Islet of Langerhans (tissue), 1 donor: ENCODE measurements at regions not wholly inside any gene's neighbourhood (a gene's known extent, or its start where the extent isn't known, plus 50 kb on each side); places are given as distances from the start of the nearest gene placed in this dataset.
"Not testable (repeated sequence)": the region's sequence is repeated elsewhere in the genome, so short reads cannot be mapped to it uniquely, and the experiment has no call there.

Source experiments
- FAIRE-seq: peaks from one replicate; lab custom pipeline; 2011; peaks lifted over from hg19 to GRCh38; lab: Jason Lieb, UNC

DNA sequence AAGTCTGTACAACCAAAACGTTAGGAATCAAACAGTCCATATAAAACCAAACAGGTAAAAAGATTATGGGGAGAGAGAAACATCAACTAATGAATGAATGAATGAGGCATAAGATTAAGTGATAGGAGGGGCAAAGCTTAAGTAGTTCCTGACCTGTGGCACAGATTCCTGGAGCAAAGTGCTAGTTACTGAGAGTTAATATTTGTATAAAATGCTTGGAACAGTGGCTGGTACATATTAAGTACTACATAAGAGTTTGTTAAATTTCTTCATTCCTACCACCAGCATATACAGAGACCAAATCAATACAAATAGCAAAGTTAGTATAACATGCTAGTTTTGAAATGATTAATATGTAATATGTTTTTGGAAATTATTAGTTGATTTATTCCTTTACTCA, 363.7 kb downstream of the ADAM29 start:
- FAIRE-seq: no peak

DNA sequence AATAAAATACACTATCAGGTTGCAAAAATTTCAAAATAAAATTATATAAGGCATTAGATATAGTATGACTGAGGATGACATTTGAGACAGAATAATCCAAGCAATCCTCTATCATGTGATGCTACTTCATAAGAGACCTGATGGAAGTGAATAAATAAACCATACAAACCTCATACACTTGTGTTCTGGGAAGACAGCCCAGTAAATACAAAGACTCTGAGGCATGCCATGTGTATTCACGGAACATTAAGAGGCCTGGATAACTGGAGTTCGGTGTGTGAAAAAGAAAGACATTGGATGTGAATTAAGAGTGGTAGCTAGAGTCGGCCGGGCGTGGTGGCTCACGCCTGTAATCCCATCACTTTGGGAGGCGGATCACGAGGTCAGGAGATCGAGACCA, 364.2 kb downstream of the ADAM29 start:
- no peak for FAIRE-seq

DNA sequence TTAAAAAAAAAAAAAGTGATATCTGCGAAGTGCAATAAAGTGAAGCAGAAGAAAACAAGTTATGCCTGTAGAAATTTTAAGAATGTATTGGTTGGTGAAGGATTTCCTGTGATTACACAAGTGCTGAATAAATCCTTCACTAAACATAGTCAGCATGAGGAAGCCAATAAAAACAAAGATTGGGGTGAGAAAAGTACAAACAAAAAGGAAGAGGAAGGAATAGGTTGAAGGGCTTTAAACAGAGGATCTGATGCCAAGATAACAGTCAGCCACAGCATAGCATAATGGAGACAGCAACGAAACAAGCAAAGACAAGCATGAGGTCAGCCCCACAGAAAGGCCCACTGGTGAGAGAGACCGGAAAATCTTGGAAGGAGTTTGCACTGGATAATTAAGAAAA, 372.2 kb downstream of the ADAM29 start:
- FAIRE-seq: no peak

GRCh38 chr4:175297965-175298565, 379.9 kb downstream of the ADAM29 start:
- FAIRE-seq: no peak

DNA sequence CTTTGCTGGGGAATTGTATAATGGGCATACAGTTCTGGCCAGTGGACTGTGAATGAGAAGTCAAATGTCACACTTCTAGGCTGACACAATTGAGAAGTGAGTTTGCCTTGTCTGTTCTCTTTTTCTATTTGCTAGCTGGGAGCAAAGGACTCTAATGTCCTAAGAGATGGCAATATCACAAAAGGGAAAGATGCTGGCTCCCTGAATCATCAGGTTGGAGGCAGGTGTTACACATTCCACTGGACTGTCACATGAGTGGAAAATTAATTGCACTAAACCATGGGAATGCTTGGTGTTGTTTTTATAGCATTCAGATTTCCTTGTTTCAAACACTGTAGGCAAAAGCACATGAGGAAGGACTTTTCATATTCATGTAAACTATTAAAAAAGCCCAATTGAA, 388.3 kb downstream of the ADAM29 start:
- no peak for FAIRE-seq

GRCh38 chr4:175307326-175307725, 389.2 kb downstream of the ADAM29 start:
- no peak for FAIRE-seq

GRCh38 chr4:175308236-175308635, 390.1 kb downstream of the ADAM29 start:
- FAIRE-seq: no peak

DNA sequence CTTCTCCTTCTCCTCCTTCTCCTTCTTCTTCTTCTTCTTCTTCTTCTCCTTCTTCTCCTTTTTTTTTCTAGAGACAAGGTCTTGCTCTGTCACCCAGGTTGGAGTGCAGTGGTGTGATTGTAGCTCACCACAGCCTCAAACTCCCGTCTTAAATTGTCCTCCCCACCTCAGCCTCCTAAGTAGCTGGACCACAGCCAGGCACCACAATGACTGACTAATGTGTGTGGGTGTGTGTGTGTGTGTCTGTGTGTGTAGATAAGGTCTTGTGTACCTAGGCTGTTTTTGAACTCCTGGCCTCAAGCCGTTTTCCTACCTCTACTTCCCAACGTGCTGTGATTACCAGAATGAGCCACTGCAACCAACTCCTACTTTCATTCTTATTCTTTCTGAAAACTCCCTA, 390.9 kb downstream of the ADAM29 start:
- FAIRE-seq: no peak

GRCh38 chr4:175325230-175325629, 407.1 kb downstream of the ADAM29 start:
- FAIRE-seq: no peak

DNA sequence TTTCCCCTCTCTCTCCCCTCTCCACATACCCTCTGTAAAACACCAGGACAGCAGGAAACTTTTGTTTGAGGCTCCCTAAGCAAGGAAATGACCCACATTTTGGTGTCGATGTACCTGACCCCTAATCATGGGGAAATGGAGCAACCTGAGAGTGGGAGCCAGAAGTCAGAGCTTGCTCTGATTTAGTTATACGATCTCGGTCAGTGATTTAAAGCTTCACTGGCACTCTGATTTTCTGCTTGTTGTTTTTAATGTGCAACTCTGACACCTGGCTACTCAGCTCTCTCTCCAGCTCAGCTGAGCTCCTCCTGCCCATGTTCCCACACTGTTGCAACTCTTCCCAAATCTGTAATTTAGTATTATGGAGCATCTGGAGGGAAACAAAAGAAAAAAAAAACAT, 408.6 kb downstream of the ADAM29 start:
- no peak for FAIRE-seq

DNA sequence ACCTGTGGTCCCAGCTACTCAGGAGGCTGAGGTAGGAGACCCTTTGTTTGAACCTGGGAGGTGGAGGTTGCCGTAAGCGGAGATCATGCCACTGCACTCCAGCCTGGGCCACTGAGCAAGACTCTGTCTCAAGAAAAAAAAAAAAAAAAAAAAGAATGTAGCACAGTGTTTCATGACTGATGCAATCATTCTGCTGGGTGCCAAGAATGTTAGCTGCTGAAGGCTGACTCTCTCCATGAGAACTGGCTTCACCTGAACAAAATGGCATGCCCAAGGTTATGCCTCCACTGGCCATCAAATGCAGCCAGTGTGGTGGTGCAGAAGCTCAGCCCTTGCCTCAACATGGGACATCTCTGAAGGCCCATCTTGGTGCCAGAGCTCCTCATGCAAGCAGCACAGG, 412.1 kb downstream of the ADAM29 start:
- no peak for FAIRE-seq

DNA sequence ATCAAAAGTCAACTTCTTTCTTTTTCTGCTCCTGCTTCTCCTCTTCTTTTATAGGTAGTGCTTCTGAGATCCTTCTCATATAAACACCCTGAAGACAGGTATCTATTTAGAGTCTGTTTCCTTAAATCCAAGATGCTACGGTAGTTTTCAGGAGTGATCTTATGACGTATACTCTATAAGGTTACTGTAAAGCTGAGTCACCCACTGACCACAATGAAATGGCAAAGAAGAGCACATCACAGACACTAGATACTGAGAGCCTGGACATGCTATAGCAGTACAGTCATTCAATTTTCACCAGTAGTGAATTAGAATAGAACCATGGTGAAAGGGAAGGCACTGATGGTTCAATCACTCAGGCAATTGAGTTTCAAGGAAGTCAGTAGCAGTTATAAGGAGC, 412.5 kb downstream of the ADAM29 start:
- FAIRE-seq: no peak

GRCh38 chr4:175335331-175335730, 417.2 kb downstream of the ADAM29 start:
- no peak for FAIRE-seq

- not testable (repeated sequence) for FAIRE-seq
Measured at GRCh38 chr4:175336570-175336969, 418.4 kb downstream of the ADAM29 start.

- FAIRE-seq: no peak
Measured at GRCh38 chr4:175339100-175339707, 421.0 kb downstream of the ADAM29 start.

DNA sequence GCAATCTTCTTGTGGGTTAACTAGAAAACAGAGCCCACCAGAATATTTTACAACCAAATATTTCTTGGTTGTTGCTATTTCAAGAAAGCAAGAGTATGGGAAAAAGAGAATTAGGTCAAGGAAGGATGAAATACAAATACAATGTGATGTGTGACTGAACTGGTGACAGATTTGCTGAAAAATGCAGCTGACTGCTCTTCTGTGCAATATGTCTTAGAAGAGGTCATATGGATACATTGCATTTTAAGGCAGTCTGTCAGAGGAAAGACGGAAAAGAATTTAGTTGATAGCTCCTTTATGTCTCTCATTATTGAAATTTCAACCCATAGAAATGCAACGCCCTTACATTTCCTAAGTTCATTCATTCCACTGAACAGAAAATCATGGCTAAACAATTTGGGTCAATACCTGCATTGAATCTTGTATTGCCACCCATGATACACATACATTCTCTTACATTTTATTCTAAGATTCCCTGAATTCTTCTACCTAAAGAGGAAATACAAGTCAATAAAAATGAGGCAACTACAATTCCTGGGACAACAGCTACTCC, 423.1 kb downstream of the ADAM29 start:
- FAIRE-seq: no peak

GRCh38 chr4:175346376-175346775, 428.2 kb downstream of the ADAM29 start:
- FAIRE-seq: no peak

- no peak for FAIRE-seq
Measured at GRCh38 chr4:175350246-175350645, 432.1 kb downstream of the ADAM29 start.

DNA sequence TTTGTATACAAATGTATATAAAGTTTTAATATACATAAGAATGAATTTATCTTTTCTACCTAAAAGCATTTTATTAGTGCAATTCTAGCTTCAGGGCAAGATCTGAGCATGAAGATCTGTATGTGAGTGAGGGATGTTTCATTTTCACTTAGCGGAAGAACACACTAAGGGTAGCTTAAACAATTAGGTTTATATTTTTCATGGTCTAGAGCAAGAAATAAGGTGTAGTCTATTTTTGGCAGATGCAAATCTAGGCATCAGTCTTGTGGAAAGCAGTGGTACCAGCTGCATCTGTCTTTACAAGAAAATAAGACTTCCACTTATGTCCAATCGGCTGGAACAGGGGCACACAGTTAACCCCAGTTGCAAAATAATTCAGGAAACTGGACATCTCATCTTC, 433.3 kb downstream of the ADAM29 start:
- FAIRE-seq: no peak

DNA sequence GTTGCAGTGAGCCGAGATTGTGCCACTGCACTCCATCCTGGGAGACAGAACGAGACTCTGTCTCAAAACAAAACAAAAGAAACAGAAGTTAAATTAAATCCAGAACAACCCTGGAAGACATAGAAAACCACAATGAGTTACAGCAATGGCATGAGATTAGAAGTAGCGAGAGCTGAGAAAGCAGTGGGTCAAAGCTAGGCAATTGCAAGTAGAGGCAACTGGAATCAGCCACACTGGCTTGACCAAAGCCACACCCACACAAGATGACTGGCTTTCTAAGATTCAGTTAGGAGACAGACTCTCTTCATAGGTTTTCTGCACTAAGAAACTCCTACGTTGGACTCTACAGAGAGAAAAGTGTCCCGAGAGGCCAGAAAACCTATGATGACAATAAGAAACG, 443.0 kb downstream of the GPM6A start:
- no peak for FAIRE-seq

DNA sequence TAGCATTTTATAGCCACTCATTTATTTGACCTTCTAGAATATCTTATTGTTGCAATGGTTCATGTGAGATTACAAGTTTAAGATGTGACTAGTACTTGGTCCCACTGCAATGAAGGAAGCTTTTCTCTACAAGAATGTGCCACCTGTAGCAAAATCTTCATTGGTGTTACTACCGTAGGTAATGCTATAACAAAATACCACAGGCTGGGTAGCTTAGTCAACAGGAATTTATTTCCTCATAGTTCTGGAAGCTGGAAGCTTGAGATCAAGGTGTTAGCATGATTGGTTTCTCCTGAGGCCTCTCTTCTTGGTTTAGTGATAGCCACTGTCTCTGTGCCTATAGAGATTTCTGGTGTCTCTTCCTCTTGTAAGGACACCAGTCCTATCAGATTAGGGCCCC, 441.0 kb downstream of the GPM6A start:
- no peak for FAIRE-seq

DNA sequence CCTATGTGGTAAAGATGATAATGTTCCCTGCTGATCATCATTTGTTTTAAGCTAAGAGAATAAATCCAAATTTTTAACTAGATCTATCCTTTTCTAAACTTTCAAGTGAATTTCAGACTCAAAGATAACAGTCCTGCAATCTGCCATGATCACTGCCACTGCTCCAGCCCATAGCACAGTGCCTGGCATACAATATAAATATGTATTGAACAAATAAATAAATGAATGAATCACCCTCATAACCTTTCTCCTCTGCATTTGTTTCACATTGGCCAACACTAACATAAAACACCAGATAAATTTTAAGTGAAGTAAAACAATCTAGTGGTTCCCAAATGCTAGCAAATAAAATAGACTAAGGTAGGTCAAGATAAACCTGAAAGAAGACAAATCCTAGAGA, 439.0 kb downstream of the GPM6A start:
- no peak for FAIRE-seq

- no peak for FAIRE-seq
Measured at GRCh38 chr4:175374459-175374858, 437.6 kb downstream of the GPM6A start.

DNA sequence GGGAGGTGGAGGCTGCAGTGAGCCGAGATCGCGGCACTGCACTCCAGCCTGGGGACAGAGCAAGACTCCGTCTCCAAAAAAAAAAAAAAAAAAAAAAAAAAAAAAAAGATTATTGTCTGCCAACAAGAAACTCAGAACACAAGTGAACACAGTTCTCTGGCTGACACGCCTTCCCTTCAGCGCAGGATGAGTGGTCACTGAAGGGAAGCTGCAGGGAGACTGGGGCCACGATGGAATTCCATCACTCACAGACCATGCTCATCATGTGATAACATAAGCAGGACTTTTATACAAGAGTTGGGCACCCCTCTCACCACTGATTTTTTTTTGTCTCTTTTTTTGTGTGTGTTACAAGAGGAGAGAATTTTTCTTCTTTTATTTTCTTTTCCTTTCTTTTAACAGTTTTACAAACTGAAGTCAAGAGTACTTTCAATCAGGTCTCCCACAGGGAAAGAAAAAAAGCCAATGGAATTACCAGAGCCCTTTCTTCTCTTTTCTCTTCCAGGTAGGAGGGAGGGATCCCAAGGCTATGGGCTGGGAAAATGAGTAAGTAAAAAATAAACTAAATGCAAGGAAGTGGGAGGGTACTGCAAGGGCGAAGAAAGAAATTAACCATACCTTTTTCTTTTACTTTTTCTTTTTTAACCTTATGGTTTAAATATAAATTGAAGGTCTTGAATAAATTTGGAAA, 435.6 kb downstream of the GPM6A start:
- FAIRE-seq: no peak
